Urinary bladder (tissue), 3 donors: ENCODE measurements at regions not wholly inside any gene's neighbourhood (a gene's known extent, or its start where the extent isn't known, plus 50 kb on each side); places are given as distances from the start of the nearest gene placed in this dataset.

Source experiments
- DNase-seq: peaks from one replicate; pipeline ENCODE4 v3.0.0-alpha.2; 2015; ENCODE audit errors: extremely low spot score
- H3K27ac ChIP-seq: one replicate; pipeline ENCODE4 v1.5.1; 2013; ENCODE audit warnings: low read depth, mild to moderate bottlenecking, moderate library complexity
- H3K36me3 ChIP-seq: one replicate; pipeline ENCODE4 v1.6.1; 2013; ENCODE audit warnings: mild to moderate bottlenecking, moderate library complexity; ENCODE audit not compliant: insufficient read depth
- H3K4me1 ChIP-seq: one replicate; pipeline ENCODE4 v1.6.1; 2013; ENCODE audit warnings: mild to moderate bottlenecking, moderate library complexity; ENCODE audit not compliant: insufficient read depth
- H3K4me3 ChIP-seq: one replicate; pipeline ENCODE4 v1.5.1; 2013; ENCODE audit warnings: low read depth, low read length
- WGBS: extraction: QIAGEN DNeasy Blood & Tissue Kit; methylation state at CpG from one replicate; pipeline ENCODE4 v1.1.7; 2013; 5-methylcytosine and 5-hydroxymethylcytosine counted together
- donor health status: healthy with polysubstance abuse.
- donor health status: healthy.

- Histone ChIP-seq H3K4me3 (no peak overlapping the region), H3K27ac (no peak overlapping the region)
- WGBS, result 82% methylated on average over 1 of the region's 1 CpG
Measured at GRCh38 chr21:15992171-15992570, 262.4 kb downstream of the USP25 start.

GRCh38 chr21:15993951-15994350 is 264.2 kb downstream of the USP25 start:
- H3K4me3 ChIP-seq, result no peak overlapping the region
- no peaks in the 10 kb centered on the region for H3K4me1 ChIP-seq
- no peak overlapping the region for H3K27ac ChIP-seq
- 97% methylated on average over 2 of the region's 2 CpGs for WGBS
- no peaks in the 10 kb centered on the region for H3K36me3 ChIP-seq
- no peak for DNase-seq

More at GRCh38 chr21:15992171-15992570, 262.4 kb downstream of the USP25 start:
- Histone ChIP-seq H3K36me3 (no peaks in the 10 kb centered on the region), H3K4me1 (no peaks in the 10 kb centered on the region)
- DNase-seq, result no peak

- no peak for DNase-seq
- Histone ChIP-seq H3K4me1 (no peaks in the 10 kb centered on the region), H3K4me3 (no peak overlapping the region), H3K27ac (no peak overlapping the region), H3K36me3 (no peaks in the 10 kb centered on the region)
- 96% methylated on average over 4 of the region's 4 CpGs for WGBS
Measured at GRCh38 chr21:15999741-16000140, 270.0 kb downstream of the USP25 start.

- Histone ChIP-seq H3K4me1 (no peaks in the 10 kb centered on the region), H3K27ac (no peak overlapping the region), H3K4me3 (no peak overlapping the region), H3K36me3 (no peaks in the 10 kb centered on the region)
- DNase-seq, result no peak
Measured at GRCh38 chr21:16002874-16003466, 273.2 kb downstream of the USP25 start.

- 31% methylated on average over 5 of the region's 5 CpGs for WGBS
Measured at GRCh38 chr21:16004086-16004485, 274.3 kb downstream of the USP25 start.

GRCh38 chr21:16004523-16004922 is 274.7 kb downstream of the USP25 start:
- no peaks in the 10 kb centered on the region for H3K36me3 ChIP-seq
- no peak for DNase-seq
- WGBS, result 91% methylated on average over 7 of the region's 7 CpGs
- H3K27ac ChIP-seq, result no peak overlapping the region
- no peaks in the 10 kb centered on the region for H3K4me1 ChIP-seq
- H3K4me3 ChIP-seq, result no peak overlapping the region

More at GRCh38 chr21:16004086-16004485, 274.3 kb downstream of the USP25 start:
- Histone ChIP-seq H3K4me3 (no peak overlapping the region), H3K4me1 (no peaks in the 10 kb centered on the region), H3K36me3 (no peaks in the 10 kb centered on the region), H3K27ac (no peak overlapping the region)
- no peak for DNase-seq

GRCh38 chr21:16005996-16006395 is 276.2 kb downstream of the USP25 start:
- WGBS, result 95% methylated on average over 1 of the region's 1 CpG
- DNase-seq, result no peak
- Histone ChIP-seq H3K36me3 (no peaks in the 10 kb centered on the region), H3K27ac (no peak overlapping the region), H3K4me1 (no peaks in the 10 kb centered on the region), H3K4me3 (no peak overlapping the region)

GRCh38 chr21:16007943-16008342 is 278.2 kb downstream of the USP25 start:
- no peak for DNase-seq
- H3K4me3 ChIP-seq, result no peak overlapping the region
- no peaks in the 10 kb centered on the region for H3K36me3 ChIP-seq
- 76% methylated on average over 2 of the region's 2 CpGs for WGBS
- H3K27ac ChIP-seq, result no peak overlapping the region
- H3K4me1 ChIP-seq, result no peaks in the 10 kb centered on the region

- H3K36me3 ChIP-seq, result no peaks in the 10 kb centered on the region
- H3K4me1 ChIP-seq, result no peaks in the 10 kb centered on the region
- DNase-seq, result no peak
- WGBS, result 97% methylated on average over 4 of the region's 4 CpGs
- H3K27ac ChIP-seq, result no peak overlapping the region
- H3K4me3 ChIP-seq, result no peak overlapping the region
Measured at GRCh38 chr21:16011719-16012118, 281.9 kb downstream of the USP25 start.

GRCh38 chr21:16013570-16013969 is 283.8 kb downstream of the USP25 start:
- Histone ChIP-seq H3K4me1 (no peaks in the 10 kb centered on the region), H3K36me3 (no peaks in the 10 kb centered on the region), H3K4me3 (no peak overlapping the region), H3K27ac (no peak overlapping the region)
- no peak for DNase-seq
- 21% methylated on average over 2 of the region's 2 CpGs for WGBS

- H3K27ac ChIP-seq, result no peak overlapping the region
- H3K4me3 ChIP-seq, result no peak overlapping the region
- 98% methylated on average over 2 of the region's 2 CpGs for WGBS
- H3K4me1 ChIP-seq, result no peaks in the 10 kb centered on the region
- no peak for DNase-seq
- no peaks in the 10 kb centered on the region for H3K36me3 ChIP-seq
Measured at GRCh38 chr21:16020878-16021277, 291.1 kb downstream of the USP25 start.

GRCh38 chr21:16022116-16022515 is 292.3 kb downstream of the USP25 start:
- DNase-seq, result no peak
- WGBS, result 93% methylated on average over 4 of the region's 4 CpGs
- H3K27ac ChIP-seq, result no peak overlapping the region
- no peaks in the 10 kb centered on the region for H3K4me1 ChIP-seq
- H3K36me3 ChIP-seq, result no peaks in the 10 kb centered on the region
- no peak overlapping the region for H3K4me3 ChIP-seq

- Histone ChIP-seq H3K27ac (no peak overlapping the region), H3K4me3 (no peak overlapping the region), H3K36me3 (no peaks in the 10 kb centered on the region), H3K4me1 (no peaks in the 10 kb centered on the region)
- 82% methylated on average over 3 of the region's 3 CpGs for WGBS
- no peak for DNase-seq
Measured at GRCh38 chr21:16022921-16023320, 293.1 kb downstream of the USP25 start.

GRCh38 chr21:16028142-16028541 is 298.4 kb downstream of the USP25 start:
- Histone ChIP-seq H3K4me3 (no peak overlapping the region), H3K36me3 (no peaks in the 10 kb centered on the region), H3K4me1 (no peaks in the 10 kb centered on the region), H3K27ac (no peak overlapping the region)
- DNase-seq, result no peak
- 96% methylated on average over 2 of the region's 2 CpGs for WGBS

- Histone ChIP-seq H3K27ac (no peak overlapping the region), H3K4me3 (no peak overlapping the region), H3K4me1 (no peaks in the 10 kb centered on the region), H3K36me3 (no peaks in the 10 kb centered on the region)
- no peak for DNase-seq
- 78% methylated on average over 2 of the region's 2 CpGs for WGBS
Measured at GRCh38 chr21:16028941-16029464, 299.2 kb downstream of the USP25 start.
